H9 (cell line): ENCODE measurements at regions not wholly inside any gene's neighbourhood (a gene's known extent, or its start where the extent isn't known, plus 50 kb on each side); places are given as distances from the start of the nearest gene placed in this dataset.

Experiments
- DNase-seq: peaks from one replicate; pipeline ENCODE4 v3.0.0-alpha.2; 2017
- H2AFZ ChIP-seq: one replicate; pipeline ENCODE4 v1.6.1; 2013; ENCODE audit warnings: mild to moderate bottlenecking, low read length, control low read depth, moderate library complexity
- H2AK5ac ChIP-seq: 2 replicates; pipeline ENCODE4 v1.6.1; 2013; ENCODE audit warnings: low read length, control low read depth, mixed read lengths; ENCODE audit not compliant: insufficient read length
- H2BK120ac ChIP-seq: one replicate; pipeline ENCODE4 v1.6.1; 2013; ENCODE audit warnings: low read depth, mild to moderate bottlenecking, low read length, control low read depth, inconsistent platforms; ENCODE audit not compliant: poor library complexity, severe bottlenecking
- H2BK12ac ChIP-seq: 2 replicates; pipeline ENCODE4 v1.6.1; 2013; ENCODE audit warnings: low read length, control low read depth, mixed read lengths, low read depth; ENCODE audit not compliant: insufficient read length
- H2BK15ac ChIP-seq: 2 replicates; pipeline ENCODE4 v1.6.1; 2013; ENCODE audit warnings: low read depth, low read length, control low read depth
- H2BK20ac ChIP-seq: one replicate; pipeline ENCODE4 v1.6.1; 2013; ENCODE audit warnings: low read depth, mild to moderate bottlenecking, low read length, control low read depth, inconsistent platforms; ENCODE audit not compliant: poor library complexity, severe bottlenecking
- H2BK5ac ChIP-seq: 2 replicates; pipeline ENCODE4 v1.6.1; 2013; ENCODE audit warnings: low read length, control low read depth, mixed read lengths; ENCODE audit not compliant: insufficient read length
- H3K14ac ChIP-seq: 2 replicates; pipeline ENCODE4 v1.6.1; 2013; ENCODE audit warnings: low read length, control low read depth; ENCODE audit not compliant: insufficient read depth
- H3K18ac ChIP-seq: 2 replicates; pipeline ENCODE4 v1.6.1; 2013; ENCODE audit warnings: low read depth, mild to moderate bottlenecking, mixed read lengths, low read length, control low read depth; ENCODE audit not compliant: insufficient read length
- H3K23ac ChIP-seq: 2 replicates; pipeline ENCODE4 v1.6.1; 2013; ENCODE audit warnings: low read length, control low read depth, mixed read lengths, low read depth; ENCODE audit not compliant: insufficient read length
- H3K23me2 ChIP-seq: 2 replicates; pipeline ENCODE4 v1.6.1; 2013; ENCODE audit warnings: low read depth, mild to moderate bottlenecking, mixed read lengths, low read length, control low read depth; ENCODE audit not compliant: insufficient read length, poor library complexity, severe bottlenecking
- H3K27ac ChIP-seq: 2 replicates; pipeline ENCODE4 v1.5.1; 2013; ENCODE audit warnings: low read length, control low read depth, mixed read lengths, low read depth; ENCODE audit not compliant: insufficient read length
- H3K27me3 ChIP-seq: 2 replicates; pipeline ENCODE4 v1.6.1; 2013; ENCODE audit warnings: low read length, control low read depth, inconsistent platforms; ENCODE audit not compliant: insufficient read depth
- H3K4ac ChIP-seq: 2 replicates; pipeline ENCODE4 v1.6.1; 2013; ENCODE audit warnings: low read depth, mild to moderate bottlenecking, control low read depth, inconsistent platforms, low read length, moderate library complexity
- H3K4me1 ChIP-seq: 2 replicates; pipeline ENCODE4 v1.6.1; 2013; ENCODE audit warnings: low read length, control low read depth, inconsistent platforms; ENCODE audit not compliant: insufficient read depth
- H3K4me2 ChIP-seq: 2 replicates; pipeline ENCODE4 v1.6.1; 2013; ENCODE audit warnings: low read length, control low read depth, mixed read lengths; ENCODE audit not compliant: insufficient read length, insufficient read depth
- H3K56ac ChIP-seq: 2 replicates; pipeline ENCODE4 v1.6.1; 2013; ENCODE audit warnings: low read depth, mild to moderate bottlenecking, mixed read lengths, low read length, control low read depth; ENCODE audit not compliant: insufficient read length
- H3K79me1 ChIP-seq: 2 replicates; pipeline ENCODE4 v1.6.1; 2013; ENCODE audit warnings: low read depth, mild to moderate bottlenecking, moderate library complexity, low read length, control low read depth, inconsistent platforms; ENCODE audit not compliant: insufficient read depth, poor library complexity, severe bottlenecking
- H3K79me2 ChIP-seq: 2 replicates; pipeline ENCODE4 v1.6.1; 2013; ENCODE audit warnings: low read length, control low read depth, inconsistent platforms; ENCODE audit not compliant: insufficient read depth
- H3K9ac ChIP-seq: 2 replicates; pipeline ENCODE4 v1.6.1; 2013; ENCODE audit warnings: low read length, control low read depth, mixed read lengths; ENCODE audit not compliant: insufficient read length; ENCODE audit errors: extremely low read depth
- H3K9me3 ChIP-seq: one replicate; pipeline ENCODE4 v1.6.1; 2013; ENCODE audit warnings: low read depth, low read length, inconsistent platforms; ENCODE audit not compliant: control insufficient read depth
- H3T11ph ChIP-seq: one replicate; pipeline ENCODE4 v1.6.1; 2013; ENCODE audit warnings: mild to moderate bottlenecking, low read length, control low read depth, inconsistent platforms
- H4K20me1 ChIP-seq: one replicate; pipeline ENCODE4 v1.6.1; 2013; ENCODE audit not compliant: control insufficient read depth, insufficient read length, insufficient read depth
- H4K5ac ChIP-seq: 2 replicates; pipeline ENCODE4 v1.6.1; 2013; ENCODE audit warnings: low read depth, mild to moderate bottlenecking, mixed read lengths, low read length, control low read depth; ENCODE audit not compliant: insufficient read length
- H4K8ac ChIP-seq: replicated peaks from 2 replicates; pipeline ENCODE4 v1.6.1; 2013; ENCODE audit warnings: low read length, control low read depth, mixed read lengths, low read depth; ENCODE audit not compliant: insufficient read length
- H4K91ac ChIP-seq: 2 replicates; pipeline ENCODE4 v1.6.1; 2013; ENCODE audit warnings: low read depth, mild to moderate bottlenecking, moderate library complexity, mixed read lengths, low read length, control low read depth; ENCODE audit not compliant: insufficient read length
- H3K27ac Mint-ChIP-seq, 3 experiments: 2 replicates in 2 of 3; 3 replicates in 1 of 3; pipeline ENCODE4 v1.8.0; 2020 to 2021; ENCODE audit warnings: mixed read lengths in 3 of 3, mild to moderate bottlenecking in 1 of 3, moderate library complexity in 1 of 3
- H3K27me3 Mint-ChIP-seq: 2 replicates; pipeline ENCODE4 v1.8.0; 2021; ENCODE audit warnings: low read depth, mild to moderate bottlenecking, moderate library complexity, mixed read lengths
- H3K36me3 Mint-ChIP-seq, 3 experiments: 2 replicates in 2 of 3; 3 replicates in 1 of 3; pipeline ENCODE4 v1.8.0; 2020 to 2021; ENCODE audit warnings: low read depth in 3 of 3, mixed read lengths in 3 of 3; ENCODE audit not compliant: insufficient read depth in 1 of 3
- H3K4me1 Mint-ChIP-seq, 2 experiments: 2 replicates each; pipeline ENCODE4 v1.8.0; 2020; ENCODE audit warnings: mixed read lengths in 2 of 2
- H3K4me3 Mint-ChIP-seq, 2 experiments: 2 replicates in 1 of 2; 3 replicates in 1 of 2; pipeline ENCODE4 v1.8.0; 2020 to 2021; ENCODE audit warnings: mild to moderate bottlenecking in 2 of 2, mixed read lengths in 2 of 2, moderate library complexity in 1 of 2
- H3K9me3 Mint-ChIP-seq, 2 experiments: 2 replicates in 1 of 2; 3 replicates in 1 of 2; pipeline ENCODE4 v1.8.0; 2020; ENCODE audit warnings: mild to moderate bottlenecking in 2 of 2, mixed read lengths in 2 of 2, moderate library complexity in 1 of 2
- WGBS: extraction: QIAGEN DNeasy Blood & Tissue Kit; methylation state at CpG from one replicate; pipeline ENCODE4 v1.1.7; 2013; ENCODE audit warnings: missing lambda C conversion rate, low lambda C conversion rate, mixed read lengths; ENCODE audit not compliant: insufficient read length; ENCODE audit errors: extremely low coverage; 5-methylcytosine and 5-hydroxymethylcytosine counted together
- TF ChIP-seq, protein P1 (sequence below): fragments of 200-600 bp; sonication (generic); conservative IDR thresholded peaks from 3 replicates; pipeline ENCODE4 v1.8.0; 2021; ENCODE audit warnings: antibody characterized with exemption, mild to moderate bottlenecking

DNA sequence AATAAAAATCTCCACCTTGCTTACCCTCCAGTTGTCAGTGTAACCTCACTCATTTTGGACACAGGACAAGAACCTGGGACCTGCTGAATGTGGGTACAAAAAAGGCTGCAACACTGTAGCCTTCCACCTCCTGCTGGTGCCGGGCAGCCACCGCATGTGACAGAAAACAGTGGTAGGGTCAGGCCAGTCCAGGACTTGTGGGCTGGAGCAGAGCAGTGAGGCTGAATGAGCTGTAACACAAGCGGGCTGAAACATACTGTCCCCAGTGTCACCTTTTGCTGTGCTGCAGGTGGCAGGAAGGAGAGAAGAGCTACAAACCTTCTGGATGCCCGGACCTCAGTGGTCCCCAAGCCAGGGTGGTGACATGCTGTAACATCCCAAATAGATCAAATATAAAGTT lies 465.4 kb upstream of the FOXG1 start:
- no peak overlapping the region for H3K9ac ChIP-seq
- no peak overlapping the region for H4K91ac ChIP-seq
- no peak overlapping the region for H2BK15ac ChIP-seq
- H3T11ph ChIP-seq, result no peak overlapping the region
- no peak overlapping the region for H3K27ac ChIP-seq
- H3K79me1 ChIP-seq, result no peaks in the 10 kb centered on the region
- H3K23ac ChIP-seq, result no peak overlapping the region
- TF ChIP-seq, protein P1, sequence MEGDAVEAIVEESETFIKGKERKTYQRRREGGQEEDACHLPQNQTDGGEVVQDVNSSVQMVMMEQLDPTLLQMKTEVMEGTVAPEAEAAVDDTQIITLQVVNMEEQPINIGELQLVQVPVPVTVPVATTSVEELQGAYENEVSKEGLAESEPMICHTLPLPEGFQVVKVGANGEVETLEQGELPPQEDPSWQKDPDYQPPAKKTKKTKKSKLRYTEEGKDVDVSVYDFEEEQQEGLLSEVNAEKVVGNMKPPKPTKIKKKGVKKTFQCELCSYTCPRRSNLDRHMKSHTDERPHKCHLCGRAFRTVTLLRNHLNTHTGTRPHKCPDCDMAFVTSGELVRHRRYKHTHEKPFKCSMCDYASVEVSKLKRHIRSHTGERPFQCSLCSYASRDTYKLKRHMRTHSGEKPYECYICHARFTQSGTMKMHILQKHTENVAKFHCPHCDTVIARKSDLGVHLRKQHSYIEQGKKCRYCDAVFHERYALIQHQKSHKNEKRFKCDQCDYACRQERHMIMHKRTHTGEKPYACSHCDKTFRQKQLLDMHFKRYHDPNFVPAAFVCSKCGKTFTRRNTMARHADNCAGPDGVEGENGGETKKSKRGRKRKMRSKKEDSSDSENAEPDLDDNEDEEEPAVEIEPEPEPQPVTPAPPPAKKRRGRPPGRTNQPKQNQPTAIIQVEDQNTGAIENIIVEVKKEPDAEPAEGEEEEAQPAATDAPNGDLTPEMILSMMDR, result 0 out of 3 replicates have a peak, but pooled peaks have one; percentile 13
- no peak overlapping the region for H3K4ac ChIP-seq
- H3K14ac ChIP-seq, result no peak overlapping the region; the same call in 1 of the 2 replicates
- no peak overlapping the region for H2BK20ac ChIP-seq
- Mint-ChIP-seq H3K27ac (no peak overlapping the region; a peak in 1 of 7 replicates), H3K36me3 (peaks cover 4 to 7% (median 5%) of the 10 kb centered on the region in 3 experiments; a peak in 4 of 7 replicates), H3K4me3 (no peak overlapping the region), H3K4me1 (peaks cover 2 to 12% of the 10 kb centered on the region in 2 experiments; a peak in 3 of 4 replicates), H3K27me3 (no peaks in the 10 kb centered on the region), H3K9me3 (peaks cover 9 to 21% of the 10 kb centered on the region in 2 experiments; a peak in 3 of 5 replicates)
- no peaks in the 10 kb centered on the region for H4K20me1 ChIP-seq
- H4K5ac ChIP-seq, result no peak overlapping the region
- no peaks in the 10 kb centered on the region for H3K9me3 ChIP-seq
- no peak overlapping the region for H2BK120ac ChIP-seq
- no peak overlapping the region for H2BK12ac ChIP-seq
- H3K23me2 ChIP-seq, result no peaks in the 10 kb centered on the region
- DNase-seq, result peak; percentile 41
- H3K56ac ChIP-seq, result no peak overlapping the region
- no peak overlapping the region for H3K18ac ChIP-seq
- H4K8ac ChIP-seq, result no peak overlapping the region
- no peak overlapping the region for H3K4me2 ChIP-seq
- H3K79me2 ChIP-seq, result no peaks in the 10 kb centered on the region
- no peaks in the 10 kb centered on the region for H3K4me1 ChIP-seq
- H2AK5ac ChIP-seq, result no peak overlapping the region
- WGBS, result no CpG with 5 or more reads among the region's 4 CpGs
- no peaks in the 10 kb centered on the region for H3K27me3 ChIP-seq
- H2BK5ac ChIP-seq, result no peak overlapping the region
- no peak overlapping the region for H2AFZ ChIP-seq
